COR-L47 (cell line): ENCODE measurements at regions not wholly inside any gene's neighbourhood (a gene's known extent, or its start where the extent isn't known, plus 50 kb on each side); places are given as distances from the start of the nearest gene placed in this dataset.
"Not testable (repeated sequence)": the region's sequence is repeated elsewhere in the genome, so short reads cannot be mapped to it uniquely, and the experiment has no call there.

ENCODE experiments used
- DNase-seq: peaks from one replicate; lab custom pipeline; 2025; lab: John Stamatoyannopoulos, UW

DNA sequence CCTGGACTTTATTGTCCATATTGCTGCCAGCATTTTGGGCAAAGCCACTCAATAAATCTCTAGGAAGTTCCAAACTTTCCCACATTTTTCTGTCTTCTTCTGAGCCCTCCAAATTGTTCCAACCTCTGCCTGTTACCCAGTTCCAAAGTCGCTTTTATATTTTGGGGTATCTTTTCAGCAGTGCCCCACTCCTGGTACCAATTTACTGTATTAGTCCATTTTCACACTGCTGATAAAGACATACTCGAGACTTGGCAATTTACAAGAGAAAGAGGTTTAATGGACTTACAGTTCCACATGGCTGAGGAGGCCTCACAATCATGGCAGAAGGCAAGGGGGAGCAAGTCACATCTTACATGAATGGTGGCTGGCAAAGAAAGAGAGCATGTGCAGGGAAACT is 53.4 kb downstream of the AHSP start:
- DNase-seq: not testable (repeated sequence)

DNA sequence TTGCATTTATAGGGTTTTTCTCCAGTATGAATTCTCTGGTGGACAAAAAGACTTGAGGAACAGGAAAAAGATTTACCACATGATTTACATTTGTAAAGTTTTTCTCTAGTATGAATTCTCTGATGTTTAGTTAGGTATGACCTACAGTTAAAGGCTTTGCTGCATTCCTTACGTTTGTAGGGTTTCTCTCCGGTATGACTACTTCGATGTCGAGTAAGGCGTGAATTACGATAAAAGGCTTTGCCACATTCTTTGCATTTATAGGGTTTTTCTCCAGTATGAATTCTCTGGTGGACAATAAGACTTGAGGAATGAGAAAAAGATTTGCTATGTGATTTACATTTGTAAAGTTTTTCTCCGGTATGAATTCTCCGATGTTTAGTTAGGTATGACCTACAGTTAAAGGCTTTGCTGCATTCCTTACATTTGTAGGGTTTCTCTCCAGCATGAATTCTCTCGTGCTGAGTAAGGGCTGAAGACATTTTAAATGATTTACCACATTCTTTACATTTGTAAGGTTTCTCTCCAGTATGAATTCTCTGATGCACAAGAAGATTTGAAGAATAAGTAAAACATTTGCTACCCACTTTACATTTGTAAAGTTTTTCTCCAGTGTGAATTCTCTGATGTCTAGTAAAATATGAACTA is 74.2 kb downstream of the AHSP start:
- not testable (repeated sequence) for DNase-seq

DNA sequence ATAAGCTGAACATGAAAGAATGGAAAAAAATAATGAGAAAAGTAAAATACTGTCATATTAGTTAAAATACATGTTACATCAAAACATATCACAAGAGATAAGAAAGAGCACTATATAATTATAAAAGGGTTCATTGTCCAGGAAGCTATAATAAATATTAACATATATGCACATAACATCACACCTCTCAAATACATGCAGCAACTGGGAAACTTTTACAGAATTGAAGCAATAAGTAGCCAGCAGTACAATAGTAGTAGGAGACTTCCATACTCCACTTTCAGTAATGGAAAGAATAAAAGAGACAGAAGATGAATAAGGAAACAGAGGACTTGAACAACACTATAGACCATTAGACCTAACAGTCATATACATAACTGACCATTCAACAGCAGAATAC is 90.4 kb downstream of the AHSP start:
- no peak for DNase-seq

DNA sequence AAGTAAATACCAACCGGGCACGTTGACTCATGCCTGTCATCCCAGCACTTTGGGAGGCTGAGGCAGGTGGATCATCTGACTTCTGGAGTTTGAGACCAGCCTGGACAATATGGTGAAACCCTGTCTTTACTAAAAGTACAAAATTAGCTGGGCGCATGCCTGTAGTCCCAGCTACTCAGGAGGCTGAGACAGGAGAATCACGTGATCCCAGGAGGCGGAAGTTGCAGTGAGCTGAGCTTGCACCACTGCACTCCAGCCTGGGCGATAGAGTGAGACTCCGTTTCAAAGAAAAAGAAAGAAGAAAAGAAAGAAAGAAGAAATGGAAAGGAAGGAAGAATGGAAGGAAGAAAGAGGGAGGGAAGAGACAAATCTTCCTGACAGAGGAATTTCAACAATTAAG is 108.7 kb downstream of the AHSP start:
- no peak for DNase-seq

DNA sequence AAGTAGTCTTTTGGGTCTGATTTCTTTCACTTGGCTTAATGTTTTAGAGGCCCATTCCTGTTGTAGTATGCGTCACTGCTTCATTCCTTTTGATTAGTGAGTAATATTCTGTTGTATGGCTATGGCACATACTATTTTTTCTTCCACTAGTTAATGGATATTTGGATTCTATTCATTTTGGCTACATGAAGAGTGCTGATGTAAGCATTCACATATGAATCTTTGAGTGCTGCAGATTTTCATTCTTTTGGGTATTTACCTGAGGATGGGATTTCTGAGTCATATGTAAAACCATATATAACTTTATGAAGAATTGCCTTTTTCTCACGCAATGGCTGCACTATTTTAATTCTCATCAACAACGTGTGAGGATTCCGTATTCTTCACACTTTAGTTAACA is 113.6 kb downstream of the AHSP start:
- no peak for DNase-seq

DNA sequence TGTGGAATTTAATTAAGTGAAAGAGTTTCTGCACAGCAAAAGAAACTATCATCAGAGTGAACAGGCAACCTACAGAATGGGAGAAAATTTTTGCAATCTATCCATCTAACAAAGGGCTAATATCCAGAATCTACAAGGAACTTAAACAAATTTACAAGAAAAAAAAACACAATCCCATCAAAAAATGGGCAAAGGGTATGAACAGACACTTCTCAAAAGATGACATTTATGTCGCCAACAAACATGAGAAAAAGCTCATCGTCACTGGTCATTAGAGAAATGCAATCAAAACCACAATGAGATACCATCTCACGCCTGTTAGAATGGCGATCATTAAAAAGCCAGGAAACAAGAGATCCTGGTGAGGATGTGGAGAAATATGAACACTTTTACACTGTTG is 128.0 kb downstream of the AHSP start:
- not testable (repeated sequence) for DNase-seq

DNA sequence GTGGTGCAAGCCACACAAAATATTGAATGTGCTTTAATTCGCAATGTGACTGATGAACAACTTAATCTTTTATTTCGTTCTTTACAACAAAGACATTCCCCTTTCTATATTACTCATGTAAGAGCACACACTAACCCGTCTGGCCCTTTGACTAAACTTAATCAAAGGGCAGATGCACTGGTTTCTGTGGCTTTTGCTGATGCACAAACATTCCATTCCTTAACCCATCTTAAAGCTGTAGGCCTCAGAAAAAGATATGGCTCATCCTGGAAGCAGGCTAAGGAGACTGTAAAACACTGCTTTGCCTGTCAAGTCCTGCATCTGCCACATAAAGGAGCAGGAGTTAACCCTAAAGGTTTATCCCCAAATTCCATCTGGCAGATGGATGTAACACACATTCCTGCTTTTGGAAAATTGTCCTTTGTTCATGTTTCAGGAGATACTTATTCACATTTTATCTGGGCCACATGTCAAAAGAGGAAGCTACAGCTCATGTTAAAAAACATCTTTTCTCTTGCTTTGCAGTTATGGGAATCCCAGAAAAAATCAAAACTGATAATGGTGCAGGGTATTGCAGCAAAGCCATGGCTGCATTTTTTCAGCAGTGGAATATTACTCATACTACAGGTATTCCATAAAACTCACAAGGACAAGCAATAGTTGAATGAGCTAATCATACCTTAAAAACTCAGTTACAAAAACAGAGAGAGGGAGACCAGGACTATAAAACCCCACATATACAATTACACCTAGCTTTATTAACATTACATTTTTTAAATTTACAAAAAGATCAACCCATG is 137.2 kb downstream of the AHSP start:
- DNase-seq: no peak

DNA sequence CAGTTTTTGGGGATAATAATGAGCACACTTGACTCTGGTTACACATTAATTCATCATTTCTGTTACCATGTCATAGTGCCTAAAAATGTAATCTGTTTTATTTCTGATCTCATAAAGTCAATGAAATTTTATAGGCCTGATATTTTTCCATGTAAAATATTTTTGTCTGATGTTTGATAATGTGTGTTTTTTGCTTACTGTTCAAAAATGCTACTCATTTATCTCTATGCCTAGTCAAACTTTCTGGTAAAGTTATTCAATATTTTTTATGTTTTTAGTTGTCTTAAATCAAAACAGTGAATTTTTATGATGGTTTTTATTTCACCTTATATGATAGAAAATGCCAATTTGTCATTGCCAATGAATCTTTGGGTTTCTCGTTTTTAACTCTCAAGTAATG is 147.0 kb downstream of the AHSP start:
- no peak for DNase-seq

DNA sequence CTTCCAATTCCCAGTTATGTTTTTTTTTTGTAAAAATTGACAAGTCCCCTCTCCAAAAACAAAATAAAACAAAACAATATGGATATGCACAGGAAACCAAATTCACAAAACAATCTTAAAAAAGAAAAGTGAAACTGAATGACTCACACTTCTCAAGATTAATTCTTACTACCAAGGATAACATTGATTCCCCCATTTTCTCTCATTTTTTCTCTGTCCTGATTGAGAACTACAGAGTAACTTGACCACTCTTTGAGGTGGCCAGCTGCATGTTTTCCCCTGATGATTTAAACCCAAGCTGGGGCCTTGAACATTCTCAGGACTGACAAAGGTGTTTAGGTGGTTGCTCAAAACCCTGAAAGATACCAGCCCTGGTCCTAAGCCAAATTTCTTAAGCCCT is 149.0 kb downstream of the AHSP start:
- no peak for DNase-seq

DNA sequence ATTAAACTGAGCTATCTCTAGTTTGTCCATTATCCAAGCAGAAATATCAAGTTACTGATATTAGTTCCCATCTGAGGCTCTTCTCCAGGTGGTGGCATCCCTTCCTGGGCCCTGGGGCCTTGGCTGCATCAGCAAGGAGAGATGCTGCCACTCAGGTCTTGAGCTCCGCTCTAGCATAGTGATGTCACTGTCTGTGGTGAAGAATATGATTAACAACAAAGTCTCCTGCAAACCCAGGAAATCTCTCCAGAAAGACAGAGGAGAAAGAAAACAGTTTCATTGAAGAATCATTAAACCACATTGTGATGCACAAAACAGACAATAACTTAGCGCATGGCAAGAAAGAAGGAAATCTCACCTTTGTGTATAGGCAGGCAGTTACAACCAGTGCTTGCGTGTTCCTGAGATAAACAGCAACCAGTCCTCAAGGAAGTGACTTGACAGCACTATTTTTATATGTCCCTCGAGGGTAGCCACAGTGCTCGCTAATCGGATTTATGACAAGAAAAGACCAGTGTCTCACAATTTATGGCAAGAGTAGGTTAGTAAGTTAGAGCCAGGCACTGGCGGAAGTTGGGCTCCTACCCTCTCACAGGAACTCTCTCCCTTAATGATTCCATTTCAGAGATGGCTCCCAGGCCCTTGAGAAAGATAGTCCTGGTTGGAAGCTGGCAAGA is 151.1 kb downstream of the AHSP start:
- DNase-seq: no peak

DNA sequence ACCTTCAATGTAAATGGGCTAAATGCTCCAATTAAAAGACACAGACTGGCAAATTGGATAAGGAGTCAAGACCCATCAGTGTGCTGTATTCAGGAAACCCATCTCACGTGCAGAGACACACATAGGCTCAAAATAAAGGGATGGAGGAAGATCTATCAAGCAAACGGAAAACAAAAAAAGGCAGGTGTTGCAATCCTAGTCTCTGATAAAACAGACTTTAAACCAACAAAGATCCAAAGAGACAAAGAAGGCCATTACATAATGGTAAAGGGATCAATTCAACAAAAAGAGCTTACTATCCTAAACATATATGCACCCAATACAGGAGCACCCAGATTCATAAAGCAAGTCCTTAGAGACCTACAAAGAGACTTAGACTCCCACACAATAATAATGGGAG is 161.6 kb downstream of the AHSP start:
- DNase-seq: not testable (repeated sequence)

DNA sequence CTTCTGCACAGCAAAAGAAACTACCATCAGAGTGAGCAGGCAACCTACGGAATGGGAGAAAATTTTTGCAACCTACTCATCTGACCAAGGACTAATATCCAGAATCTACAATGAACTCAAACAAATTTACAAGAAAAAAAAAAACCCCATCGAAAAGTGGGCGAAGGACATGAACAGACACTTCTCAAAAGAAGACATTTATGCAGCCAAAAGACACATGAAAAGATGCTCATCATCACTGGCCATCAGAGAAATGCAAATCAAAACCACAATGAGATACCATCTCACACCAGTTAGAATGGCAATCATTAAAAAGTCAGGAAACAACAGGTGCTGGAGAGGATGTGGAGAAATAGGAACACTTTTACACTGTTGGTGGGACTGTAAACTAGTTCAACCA is 164.6 kb downstream of the AHSP start:
- not testable (repeated sequence) for DNase-seq

DNA sequence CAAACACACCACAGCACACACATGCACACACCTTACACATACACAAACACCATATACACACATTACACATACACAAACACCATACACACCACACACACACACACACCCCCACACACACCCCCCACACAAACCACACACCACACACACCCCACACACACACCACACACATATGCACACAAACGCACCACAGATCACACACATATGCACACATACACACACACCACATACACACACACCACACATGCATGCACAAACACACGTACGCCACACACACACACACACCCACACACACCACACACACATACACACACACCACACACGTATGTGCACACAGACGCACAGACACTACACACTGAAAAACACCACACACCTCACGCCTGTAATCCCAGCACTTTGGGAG is 166.0 kb downstream of the AHSP start:
- DNase-seq: no peak

DNA sequence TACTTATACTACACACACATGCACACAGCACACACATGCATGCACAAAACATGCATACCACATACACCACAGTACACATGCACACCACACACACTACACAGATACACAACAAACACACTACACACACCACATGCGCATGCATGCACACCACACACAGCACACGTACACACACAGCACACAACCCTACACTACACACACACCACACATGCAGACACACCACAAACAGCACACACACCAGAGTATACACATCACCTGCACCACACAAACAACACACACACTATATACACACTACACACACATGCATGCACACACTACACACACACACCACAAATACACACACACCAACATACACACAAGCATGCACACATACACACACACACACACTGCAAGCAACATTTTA is 166.8 kb downstream of the AHSP start:
- no peak for DNase-seq

DNA sequence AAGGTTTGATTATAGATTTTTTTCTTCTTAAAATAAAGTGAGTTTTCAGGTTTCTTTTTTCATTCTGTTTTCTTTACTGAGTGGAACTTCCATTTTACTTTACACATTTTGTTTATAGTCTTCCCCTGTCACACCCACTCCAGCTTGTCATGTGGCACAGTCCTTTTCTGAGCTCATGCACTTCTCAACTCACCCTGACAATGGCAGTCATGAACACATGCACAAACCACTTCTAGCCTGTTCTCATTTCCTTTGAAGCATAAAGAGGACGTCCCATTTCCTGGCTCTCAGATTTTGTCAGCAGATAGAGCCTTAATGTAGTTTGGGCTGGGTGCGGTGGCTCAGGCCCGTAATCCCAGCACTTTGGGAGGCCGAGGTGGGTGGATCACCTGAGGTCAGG is 168.0 kb downstream of the AHSP start:
- DNase-seq: no peak

DNA sequence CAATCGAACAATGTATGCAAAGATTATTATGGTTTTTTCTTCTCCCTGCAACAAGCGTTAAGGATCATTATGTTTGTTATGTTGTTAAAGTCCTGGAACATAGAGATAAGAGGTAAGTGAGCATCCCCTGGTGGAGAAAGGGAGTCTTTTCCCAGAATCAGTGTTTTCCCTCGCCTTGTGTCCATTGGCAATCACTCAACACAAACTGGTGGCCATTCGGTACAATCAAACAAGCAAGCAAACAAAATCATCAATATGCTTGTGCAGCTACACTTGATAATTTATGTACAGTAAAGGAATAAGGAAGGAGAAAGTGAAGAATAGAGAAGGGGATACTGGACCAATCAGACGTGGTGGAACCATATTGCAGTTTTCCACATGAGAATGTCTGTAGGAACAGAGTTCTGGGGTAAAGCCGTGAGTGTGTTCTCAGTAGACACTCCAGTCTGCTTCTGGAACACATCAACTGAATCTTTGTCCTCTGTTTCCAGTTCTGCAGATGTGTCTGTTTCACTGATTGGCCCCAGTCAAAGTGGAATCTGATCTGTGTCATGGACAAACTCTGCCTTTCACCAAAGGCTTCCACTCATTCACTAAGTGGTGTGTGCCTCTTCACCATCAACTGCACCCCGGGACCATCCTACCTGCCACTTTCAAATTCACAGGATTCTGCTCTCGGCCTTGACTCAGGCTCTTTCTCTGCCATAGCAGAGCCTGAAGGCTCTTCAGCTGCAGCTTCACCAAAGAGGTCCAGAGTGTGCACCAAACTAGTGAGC is 169.5 kb downstream of the AHSP start:
- DNase-seq: peak; percentile 30

DNA sequence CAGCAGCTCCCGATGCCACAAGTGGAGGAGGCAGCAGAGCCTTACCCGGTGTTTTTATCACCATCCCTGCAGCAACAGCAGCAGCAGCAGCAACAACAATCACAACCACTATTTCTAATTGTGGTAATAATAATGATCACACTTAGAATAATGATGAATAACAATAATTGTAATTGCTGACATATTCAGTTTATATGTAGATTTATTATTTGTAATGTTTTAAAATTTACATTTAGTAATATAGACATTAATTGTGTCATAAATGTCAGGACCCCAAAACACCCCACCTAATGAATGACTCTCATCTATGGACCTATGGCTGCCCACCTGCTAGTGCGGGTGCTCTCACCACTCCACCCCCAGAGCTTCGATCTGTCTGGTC is 170.0 kb downstream of the AHSP start:
- DNase-seq: no peak

DNA sequence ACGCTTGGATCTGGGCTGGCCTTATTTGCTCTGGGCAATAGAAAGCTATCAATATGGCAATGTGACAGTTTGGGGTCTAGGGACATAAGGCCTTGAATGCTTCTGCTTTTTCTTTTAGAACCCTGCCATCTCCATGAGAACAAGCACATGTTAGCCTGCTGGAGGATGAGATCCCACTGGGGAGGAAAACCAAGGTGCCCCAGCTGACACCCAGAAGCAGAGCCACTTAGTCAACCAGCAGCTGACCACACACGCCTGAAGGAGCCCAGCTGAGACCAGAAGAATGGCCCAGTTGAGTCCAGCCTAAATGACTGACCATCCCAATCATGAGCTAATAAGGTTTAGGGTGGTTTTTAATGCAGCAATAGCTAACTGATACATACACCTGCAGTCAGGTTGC is 171.2 kb downstream of the AHSP start:
- no peak for DNase-seq

DNA sequence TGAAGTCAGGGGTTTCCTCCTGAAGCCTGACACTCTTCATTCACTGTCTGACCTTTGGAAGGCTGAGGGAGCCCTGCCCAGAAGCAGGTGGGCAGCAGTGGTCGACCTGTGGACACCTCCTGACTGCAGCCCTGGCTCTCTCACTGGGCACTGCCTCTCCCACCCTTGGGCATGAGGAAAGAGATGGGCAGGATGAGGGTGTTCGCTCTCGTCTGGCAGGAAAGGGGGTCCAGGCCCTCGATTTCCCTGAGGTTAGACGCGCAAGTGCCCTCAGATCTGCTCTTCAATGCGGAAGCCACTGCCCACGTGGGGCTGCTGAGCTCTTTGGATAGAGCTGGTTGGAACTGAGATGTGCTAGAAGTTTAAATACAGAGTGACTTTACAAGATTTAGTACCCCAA is 171.9 kb downstream of the AHSP start:
- no peak for DNase-seq

DNA sequence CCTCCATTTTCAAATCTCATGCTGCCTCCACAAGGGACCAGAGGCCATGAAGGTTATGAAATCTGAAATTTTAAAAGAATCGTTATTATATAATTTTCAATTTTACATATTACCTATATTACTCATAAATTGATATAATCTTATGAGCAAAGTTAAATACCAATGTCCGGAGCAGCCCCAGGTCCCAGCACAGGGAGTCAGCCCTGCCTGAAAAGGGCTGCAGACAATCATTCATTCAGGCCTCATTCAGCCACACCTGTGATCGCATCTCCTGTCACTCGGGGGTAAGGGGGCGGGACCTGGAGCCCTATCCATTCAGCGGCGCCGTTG is 172.5 kb downstream of the AHSP start:
- peak; percentile 90 for DNase-seq

DNA sequence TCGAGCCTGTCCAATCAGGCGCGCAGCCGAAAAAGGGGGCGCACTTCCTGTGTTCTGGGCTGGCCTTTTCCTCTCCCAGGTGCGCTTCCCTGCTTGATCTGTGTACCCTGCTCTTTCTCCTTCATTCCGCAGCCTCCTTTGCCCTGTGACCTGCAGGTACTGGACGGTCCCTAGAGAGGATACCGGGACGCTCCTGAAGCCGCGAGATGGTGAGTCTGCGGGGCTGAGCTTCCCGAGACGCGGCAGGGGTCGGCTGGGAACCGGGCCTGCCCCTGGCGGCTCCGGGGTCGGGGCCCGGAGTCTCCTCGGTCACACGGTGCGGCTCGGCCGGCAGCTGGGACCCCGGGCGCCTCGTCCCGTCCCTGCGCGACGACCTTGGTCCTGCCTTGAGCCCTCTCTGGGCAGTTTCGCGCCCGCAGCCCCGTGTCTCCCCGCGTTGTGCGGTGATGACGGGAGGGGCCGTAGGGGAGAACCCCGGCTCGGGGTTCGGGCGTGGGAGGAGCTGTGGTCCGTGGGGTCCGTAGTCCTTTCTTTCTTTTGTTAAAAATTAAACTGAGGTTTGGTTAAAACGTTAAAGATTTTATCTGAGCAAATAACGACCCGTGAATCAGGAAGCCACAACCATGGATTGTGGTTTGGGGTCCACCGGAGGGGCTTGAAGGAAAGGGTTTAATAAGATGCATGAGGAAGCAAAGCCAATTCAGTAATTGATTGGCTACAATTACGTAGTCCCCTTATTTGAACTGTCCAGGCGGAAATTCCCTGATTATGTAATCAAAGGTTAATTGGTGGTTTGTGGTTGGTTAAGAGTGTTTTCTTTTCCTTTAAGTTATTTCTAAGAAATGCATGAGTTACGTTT is 172.8 kb upstream of the ZNF267 start:
- DNase-seq: no peak

DNA sequence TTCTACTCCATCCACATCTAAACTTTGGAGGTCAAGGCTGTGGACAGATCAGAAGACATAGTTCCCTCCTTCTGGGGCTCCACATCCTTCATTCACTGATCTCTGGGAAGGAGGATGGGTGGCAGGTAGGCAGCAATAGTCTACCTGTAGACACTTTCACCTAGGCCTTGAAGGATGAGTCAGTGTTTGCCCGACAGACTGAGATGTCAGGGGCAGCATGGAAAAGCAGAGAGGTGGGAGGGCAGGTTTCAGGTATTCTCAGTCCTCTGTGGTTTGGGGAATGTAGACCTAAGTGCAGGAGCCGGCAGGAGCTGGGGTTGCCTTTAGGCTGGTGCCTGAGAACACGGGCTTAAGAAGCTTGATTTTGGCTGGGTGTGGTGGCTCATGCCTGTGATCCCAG is 171.9 kb upstream of the ZNF267 start:
- DNase-seq: no peak
